Osteocyte (in vitro differentiated cells): ENCODE measurements at regions not wholly inside any gene's neighbourhood (a gene's known extent, or its start where the extent isn't known, plus 50 kb on each side); places are given as distances from the start of the nearest gene placed in this dataset.
"Not testable (repeated sequence)": the region's sequence is repeated elsewhere in the genome, so short reads cannot be mapped to it uniquely, and the experiment has no call there.

Source experiments
- DNase-seq: peaks from one replicate; pipeline ENCODE4 v3.0.0; 2021; ENCODE audit warnings: mixed read lengths; ENCODE audit not compliant: unreplicated experiment; ENCODE audit errors: extremely low spot score
- H3K27ac Mint-ChIP-seq: one replicate; pipeline ENCODE4 v1.8.0; 2021; ENCODE audit warnings: mild to moderate bottlenecking, mixed read lengths; ENCODE audit not compliant: unreplicated experiment
- H3K27me3 Mint-ChIP-seq: one replicate; pipeline ENCODE4 v1.8.0; 2021; ENCODE audit warnings: mixed read lengths; ENCODE audit not compliant: unreplicated experiment
- H3K36me3 Mint-ChIP-seq: one replicate; pipeline ENCODE4 v1.8.0; 2021; ENCODE audit warnings: mixed read lengths; ENCODE audit not compliant: unreplicated experiment
- H3K4me1 Mint-ChIP-seq: one replicate; pipeline ENCODE4 v1.8.0; 2021; ENCODE audit warnings: mixed read lengths; ENCODE audit not compliant: unreplicated experiment
- H3K4me3 Mint-ChIP-seq: one replicate; pipeline ENCODE4 v1.8.0; 2021; ENCODE audit warnings: mild to moderate bottlenecking, moderate library complexity, mixed read lengths; ENCODE audit not compliant: unreplicated experiment
- H3K9me3 Mint-ChIP-seq: one replicate; pipeline ENCODE4 v1.8.0; 2021; ENCODE audit warnings: mixed read lengths; ENCODE audit not compliant: unreplicated experiment
- CTCF ChIP-seq: fragments of 200-600 bp; sonication (generic); IDR thresholded peaks from 2 replicates; pipeline ENCODE4 v1.5.0; 2021; ENCODE audit warnings: antibody characterized with exemption, mild to moderate bottlenecking, moderate library complexity

GRCh38 chr12:33942172-33942571, 80.1 kb upstream of the ALG10 start:
- Mint-ChIP-seq H3K36me3 (no peaks in the 10 kb centered on the region), H3K27ac (no peak overlapping the region), H3K27me3 (no peaks in the 10 kb centered on the region), H3K4me1 (no peaks in the 10 kb centered on the region), H3K4me3 (no peak overlapping the region), H3K9me3 (no peaks in the 10 kb centered on the region)
- no peak for DNase-seq
- no peak for TF ChIP-seq CTCF

DNA sequence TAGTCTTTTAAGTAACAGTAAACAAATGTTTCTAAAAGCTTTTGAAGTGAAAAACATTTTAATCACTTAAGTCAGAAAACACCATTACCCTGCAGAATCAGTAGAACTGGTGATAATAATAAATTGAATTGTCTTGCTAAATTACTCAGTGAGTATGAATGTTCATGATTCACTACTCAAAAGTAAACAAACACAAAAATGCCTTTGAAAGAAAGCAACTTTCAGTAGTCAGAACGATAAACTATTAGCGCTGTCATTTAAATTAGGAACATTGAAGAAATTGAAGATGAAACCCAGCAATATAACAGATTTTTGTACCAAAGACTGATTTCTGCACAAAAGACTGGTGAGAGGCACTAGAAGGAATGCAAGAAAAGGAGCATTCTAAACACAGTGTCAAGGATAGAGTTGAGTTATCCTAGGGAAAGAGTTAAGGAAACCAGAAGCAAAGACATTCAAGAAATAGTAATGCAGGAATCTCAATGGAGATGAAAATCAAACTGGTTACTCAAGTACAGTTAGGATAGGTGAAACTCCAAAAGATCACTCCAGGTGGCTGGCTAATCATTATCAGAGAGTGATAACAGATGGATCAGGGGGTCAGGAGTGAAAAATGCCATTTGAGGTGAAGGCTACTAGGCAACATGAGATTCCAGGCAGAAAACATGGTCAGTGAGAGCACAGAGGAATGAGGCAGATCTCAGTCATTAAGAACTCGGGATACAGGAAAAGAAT, 77.4 kb upstream of the ALG10 start:
- DNase-seq = no peak
- TF ChIP-seq CTCF = no peak
- Mint-ChIP-seq H3K4me3 (no peak overlapping the region), H3K4me1 (no peaks in the 10 kb centered on the region), H3K27me3 (no peaks in the 10 kb centered on the region), H3K36me3 (no peaks in the 10 kb centered on the region), H3K9me3 (peaks cover 19% of the 10 kb centered on the region), H3K27ac (no peak overlapping the region)

DNA sequence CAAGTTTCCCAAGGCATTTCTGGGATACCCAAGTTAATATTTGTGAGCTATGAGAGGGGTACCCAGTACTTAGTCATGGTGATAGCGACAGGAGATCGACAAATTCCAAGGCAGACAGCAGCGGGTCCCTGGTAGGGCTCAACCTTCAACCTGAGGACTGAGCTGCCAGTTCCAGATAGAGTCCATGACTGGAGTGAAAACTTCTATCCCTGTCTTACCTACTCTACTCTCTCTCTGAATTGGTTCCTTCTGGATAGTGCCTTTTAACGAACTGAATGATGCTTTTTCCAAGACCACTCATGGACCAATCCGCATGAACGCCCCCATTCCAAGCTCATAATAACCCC, 76.9 kb upstream of the ALG10 start:
- no peaks in the 10 kb centered on the region for H3K4me1 Mint-ChIP-seq
- H3K36me3 Mint-ChIP-seq = no peaks in the 10 kb centered on the region
- H3K27me3 Mint-ChIP-seq = no peaks in the 10 kb centered on the region
- no peak for DNase-seq
- TF ChIP-seq CTCF = no peak
- no peak overlapping the region for H3K27ac Mint-ChIP-seq
- peaks cover 24% of the 10 kb centered on the region for H3K9me3 Mint-ChIP-seq
- no peak overlapping the region for H3K4me3 Mint-ChIP-seq

GRCh38 chr12:33966219-33966618, 56.1 kb upstream of the ALG10 start:
- H3K27ac Mint-ChIP-seq, H3K36me3 Mint-ChIP-seq, H3K4me3 Mint-ChIP-seq, DNase-seq, H3K4me1 Mint-ChIP-seq, H3K27me3 Mint-ChIP-seq: not testable (repeated sequence)
- H3K9me3 Mint-ChIP-seq = peaks cover 16% of the 10 kb centered on the region

- Mint-ChIP-seq H3K9me3 (peaks cover 16% of the 10 kb centered on the region), H3K4me1 (no peaks in the 10 kb centered on the region), H3K27ac (no peak overlapping the region), H3K27me3 (no peaks in the 10 kb centered on the region), H3K36me3 (no peaks in the 10 kb centered on the region), H3K4me3 (no peak overlapping the region)
- TF ChIP-seq CTCF = no peak
- DNase-seq = no peak
Observed at GRCh38 chr12:33967760-33968159, 54.5 kb upstream of the ALG10 start.
